ENCODE measurements at regions not wholly inside any gene's neighbourhood (a gene's known extent, or its start where the extent isn't known, plus 50 kb on each side); places are given as distances from the start of the nearest gene placed in this dataset.

GRCh38 chr6:168736039-168736438, 295.1 kb downstream of the SMOC2 start:
- intact Hi-C loops (cut with DNase I; ENCODE audit: low total_unique reads), result no loop called here
- DNase-seq, result no peak
- H3K36me3 ChIP-seq, result no peaks in the 10 kb centered on the region
- no peaks in the 10 kb centered on the region for H3K4me1 ChIP-seq
- no peak overlapping the region for H3K4me3 ChIP-seq
- H3K9me3 ChIP-seq, result no peaks in the 10 kb centered on the region
- no peaks in the 10 kb centered on the region for H3K27me3 ChIP-seq
- TF ChIP-seq POLR2A (IDR thresholded peaks at IDR 0.05), result no peak
- no peak for TF ChIP-seq CTCF (IDR thresholded peaks at IDR 0.05)
- no peak overlapping the region for H3K27ac ChIP-seq

GRCh38 chr6:168735268-168735949, 294.4 kb downstream of the SMOC2 start:
- Histone ChIP-seq H3K9me3 (no peaks in the 10 kb centered on the region), H3K4me1 (no peaks in the 10 kb centered on the region), H3K36me3 (no peaks in the 10 kb centered on the region), H3K4me3 (no peak overlapping the region), H3K27me3 (no peaks in the 10 kb centered on the region), H3K27ac (no peak overlapping the region)
- no peak for TF ChIP-seq POLR2A (IDR thresholded peaks at IDR 0.05)
- TF ChIP-seq CTCF (IDR thresholded peaks at IDR 0.05), result no peak
- intact Hi-C loops (cut with DNase I; ENCODE audit: low total_unique reads), result no loop called here
- no peak for DNase-seq

- DNase-seq, result no peak
- H3K27me3 ChIP-seq, result no peaks in the 10 kb centered on the region
- H3K27ac ChIP-seq, result no peak overlapping the region
- no peaks in the 10 kb centered on the region for H3K4me1 ChIP-seq
- no peaks in the 10 kb centered on the region for H3K36me3 ChIP-seq
- no peaks in the 10 kb centered on the region for H3K9me3 ChIP-seq
- TF ChIP-seq POLR2A (IDR thresholded peaks at IDR 0.05) (no peak), CTCF (IDR thresholded peaks at IDR 0.05) (no peak)
- intact Hi-C loops (cut with DNase I; ENCODE audit: low total_unique reads), result no loop called here
- H3K4me3 ChIP-seq, result no peak overlapping the region
Observed at GRCh38 chr6:168734523-168734922, 293.5 kb downstream of the SMOC2 start.

- intact Hi-C loops (cut with DNase I; ENCODE audit: low total_unique reads), result no loop called here
- Histone ChIP-seq H3K27me3 (no peaks in the 10 kb centered on the region), H3K27ac (no peak overlapping the region), H3K4me3 (no peak overlapping the region), H3K4me1 (no peaks in the 10 kb centered on the region), H3K9me3 (no peaks in the 10 kb centered on the region), H3K36me3 (no peaks in the 10 kb centered on the region)
- TF ChIP-seq CTCF (IDR thresholded peaks at IDR 0.05) (no peak), POLR2A (IDR thresholded peaks at IDR 0.05) (no peak)
- no peak for DNase-seq
Observed at GRCh38 chr6:168732676-168733075, 291.7 kb downstream of the SMOC2 start.

- no peaks in the 10 kb centered on the region for H3K36me3 ChIP-seq
- TF ChIP-seq POLR2A (IDR thresholded peaks at IDR 0.05), result no peak
- TF ChIP-seq CTCF (IDR thresholded peaks at IDR 0.05), result no peak
- H3K4me3 ChIP-seq, result no peak overlapping the region
- no peaks in the 10 kb centered on the region for H3K4me1 ChIP-seq
- H3K9me3 ChIP-seq, result no peaks in the 10 kb centered on the region
- H3K27me3 ChIP-seq, result no peaks in the 10 kb centered on the region
- no peak for DNase-seq
- no peak overlapping the region for H3K27ac ChIP-seq
- intact Hi-C loops (cut with DNase I; ENCODE audit: low total_unique reads), result no loop called here
Observed at GRCh38 chr6:168730931-168731716, 290.1 kb downstream of the SMOC2 start.
